Stimulated activated CD8-positive, alpha-beta memory T cell treated with anti-CD3 and anti-CD28 coated beads, Interleukin-15, amount 100 ng/mL, for 1 hour (primary cell): ENCODE measurements at regions not wholly inside any gene's neighbourhood (a gene's known extent, or its start where the extent isn't known, plus 50 kb on each side); places are given as distances from the start of the nearest gene placed in this dataset.
A peak's percentile ranks its signal among the peaks of the same experiment; 100 is the strongest.
"Not testable (repeated sequence)": the region's sequence is repeated elsewhere in the genome, so short reads cannot be mapped to it uniquely, and the experiment has no call there.

Source experiments
- DNase-seq: peaks from one replicate; pipeline ENCODE4 v3.0.0-alpha.2; 2020; ENCODE audit warnings: low read depth

GRCh38 chr17:34472363-34472762 is 107.0 kb upstream of the TMEM132E start:
- no peak for DNase-seq

DNA sequence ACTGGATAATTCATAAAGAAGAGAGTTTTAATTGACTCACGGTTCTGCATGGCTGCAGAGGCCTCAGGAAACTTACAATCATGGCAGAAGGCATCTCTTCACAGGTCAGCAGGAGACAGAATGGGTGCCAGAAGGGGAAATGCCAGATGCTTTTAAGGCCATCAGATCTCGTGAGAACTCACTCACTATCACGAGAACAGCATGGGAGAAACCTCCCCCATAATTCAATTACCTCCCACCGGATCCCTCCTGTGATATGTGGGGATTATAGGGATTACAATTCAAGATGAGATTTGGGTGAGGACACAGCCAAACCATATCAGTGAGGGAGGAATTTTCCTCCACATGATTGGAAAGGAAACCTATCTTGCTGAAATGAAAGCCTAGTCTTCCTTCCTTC is 108.1 kb upstream of the TMEM132E start:
- not testable (repeated sequence) for DNase-seq

- no peak for DNase-seq
Observed at GRCh38 chr17:34465789-34466188, 102.8 kb upstream of the CCL1 start.

DNA sequence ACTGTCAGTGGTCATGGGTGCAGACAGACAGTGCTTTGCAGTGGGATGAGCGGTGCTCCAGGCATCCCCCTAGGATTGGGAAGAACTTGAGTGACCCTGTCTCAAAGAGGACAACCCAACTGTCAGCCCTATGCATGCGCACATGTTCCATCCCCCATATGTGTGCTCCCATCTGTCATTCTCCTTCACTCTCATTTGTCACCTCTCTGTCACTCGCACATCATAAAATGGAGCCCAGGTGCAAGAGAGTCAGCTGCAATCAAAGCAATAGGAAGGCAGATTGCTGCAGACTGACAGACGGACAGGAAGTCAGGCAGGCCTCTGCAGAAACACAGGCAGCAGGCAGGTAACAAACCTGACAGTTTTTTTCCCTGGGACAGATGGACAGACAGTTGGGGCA is 101.8 kb upstream of the CCL1 start:
- no peak for DNase-seq

DNA sequence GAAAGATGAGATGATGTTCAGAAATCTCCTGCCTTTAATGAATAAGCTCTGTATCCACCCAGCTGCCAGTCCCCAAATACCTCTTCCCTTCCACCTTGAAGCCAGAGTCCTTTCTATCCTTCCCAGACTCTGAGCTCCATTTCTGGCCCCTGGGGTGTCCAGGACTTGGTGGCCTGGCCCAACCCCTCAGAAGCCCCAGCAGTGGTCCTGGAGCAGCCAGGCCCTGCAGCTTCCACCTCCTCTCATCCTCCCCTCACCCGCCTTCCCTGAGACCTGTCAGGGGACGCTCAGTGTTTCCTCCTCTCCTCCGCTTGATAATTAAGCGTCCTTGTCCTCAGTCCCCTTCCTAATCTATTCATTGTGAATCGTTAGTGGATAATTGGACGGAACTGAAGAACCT is 95.2 kb upstream of the CCL1 start:
- no peak for DNase-seq

DNA sequence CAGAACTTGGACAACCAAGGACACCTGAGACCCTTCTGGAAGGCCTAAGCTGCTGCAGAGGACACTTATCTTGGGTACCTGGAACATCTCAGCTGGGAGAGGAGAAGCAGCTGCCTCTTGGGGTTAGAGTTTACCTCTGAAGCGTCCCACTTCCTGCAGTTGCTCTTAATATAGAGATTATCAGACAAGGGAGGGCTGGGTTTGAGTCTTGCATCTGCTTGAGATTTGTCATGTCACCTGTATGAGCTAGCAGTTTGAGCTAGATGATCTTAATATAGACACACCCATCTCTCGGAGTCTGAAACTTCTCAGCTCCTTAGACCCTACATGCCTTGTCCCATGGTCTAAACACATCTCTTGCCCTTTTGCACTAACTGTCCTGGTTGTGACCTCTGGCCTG is 93.1 kb upstream of the CCL1 start:
- DNase-seq, result no peak

GRCh38 chr17:34452769-34453168 is 89.7 kb upstream of the CCL1 start:
- no peak for DNase-seq

DNA sequence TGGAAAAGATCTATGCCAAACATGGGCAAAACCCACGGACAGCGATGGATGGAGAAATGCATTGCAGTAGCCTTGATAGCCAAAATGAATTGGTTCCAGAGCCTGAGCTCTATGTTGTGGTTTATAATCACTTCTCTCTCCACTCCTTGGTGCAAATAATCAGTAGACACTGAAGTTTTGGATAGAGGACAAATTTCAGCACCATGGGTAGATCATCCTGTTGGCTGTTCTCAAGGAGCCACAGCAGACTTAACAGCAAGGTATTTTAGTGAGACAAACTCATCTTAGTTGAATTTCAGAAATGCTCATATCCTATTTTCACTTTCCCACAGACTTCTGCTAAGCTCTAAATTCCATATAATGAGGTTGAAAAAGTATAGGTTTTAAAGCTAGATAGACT is 88.3 kb upstream of the CCL1 start:
- no peak for DNase-seq

GRCh38 chr17:34447406-34447805 is 84.4 kb upstream of the CCL1 start:
- no peak for DNase-seq

DNA sequence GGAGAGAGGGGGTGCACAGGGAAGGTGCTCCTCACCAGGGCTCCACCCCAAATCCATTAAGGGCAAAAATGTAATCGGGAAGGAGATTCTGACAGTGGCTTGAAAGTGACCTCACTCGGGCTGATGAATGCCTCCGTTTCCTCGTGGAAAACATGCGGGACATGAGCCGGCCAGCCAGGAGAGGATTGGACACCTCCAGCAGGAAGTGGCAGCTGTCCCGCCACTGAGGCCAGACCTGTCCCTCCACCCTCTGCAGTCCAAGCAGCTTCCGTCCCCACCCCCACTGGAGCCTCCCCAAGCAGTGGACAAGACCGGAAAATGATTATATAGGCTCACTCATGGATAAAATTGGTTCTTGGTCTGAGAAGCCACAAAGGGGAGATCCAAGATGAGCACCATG is 82.1 kb upstream of the CCL1 start:
- DNase-seq, result no peak

DNA sequence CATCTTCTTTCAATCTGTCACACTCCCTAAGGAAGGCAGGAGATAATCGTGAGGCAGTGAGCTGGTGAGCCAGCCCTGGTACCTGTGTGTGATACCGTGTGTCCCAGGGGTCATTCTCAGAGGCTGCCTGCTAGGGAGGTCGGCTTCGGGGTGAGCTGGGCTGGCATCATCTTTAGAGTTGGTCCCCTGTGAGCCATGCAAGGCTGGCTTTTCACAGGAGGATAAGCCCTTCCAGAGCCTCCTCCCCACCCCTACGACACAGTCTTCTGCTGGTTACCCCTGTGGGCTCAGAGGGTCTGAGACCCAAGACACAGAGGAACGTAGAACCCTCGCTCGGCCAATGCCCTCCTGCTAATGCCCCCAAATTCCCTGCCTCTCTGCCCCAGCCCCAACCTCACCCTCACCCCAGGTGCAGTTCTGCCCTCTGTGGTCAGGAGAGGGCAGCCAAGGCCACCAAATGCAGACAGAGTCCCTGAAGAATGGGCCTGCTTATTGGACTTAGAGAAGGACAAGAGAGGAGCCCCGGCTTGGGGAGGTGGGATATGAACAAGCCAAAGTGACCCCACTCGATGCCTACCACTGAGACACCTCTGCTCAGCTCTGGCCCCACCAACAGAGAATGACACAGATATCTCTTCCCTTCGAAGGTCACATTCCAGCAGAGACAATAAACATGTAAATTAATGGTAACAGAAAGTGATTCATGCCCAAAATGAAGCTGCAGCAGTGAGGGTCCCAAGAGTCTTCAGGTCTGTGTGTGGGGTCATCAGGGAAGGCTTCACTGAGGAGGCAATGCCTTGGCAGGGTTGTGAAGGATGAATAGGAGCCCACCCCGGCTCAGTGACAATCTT is 80.8 kb upstream of the CCL1 start:
- DNase-seq, result no peak

DNA sequence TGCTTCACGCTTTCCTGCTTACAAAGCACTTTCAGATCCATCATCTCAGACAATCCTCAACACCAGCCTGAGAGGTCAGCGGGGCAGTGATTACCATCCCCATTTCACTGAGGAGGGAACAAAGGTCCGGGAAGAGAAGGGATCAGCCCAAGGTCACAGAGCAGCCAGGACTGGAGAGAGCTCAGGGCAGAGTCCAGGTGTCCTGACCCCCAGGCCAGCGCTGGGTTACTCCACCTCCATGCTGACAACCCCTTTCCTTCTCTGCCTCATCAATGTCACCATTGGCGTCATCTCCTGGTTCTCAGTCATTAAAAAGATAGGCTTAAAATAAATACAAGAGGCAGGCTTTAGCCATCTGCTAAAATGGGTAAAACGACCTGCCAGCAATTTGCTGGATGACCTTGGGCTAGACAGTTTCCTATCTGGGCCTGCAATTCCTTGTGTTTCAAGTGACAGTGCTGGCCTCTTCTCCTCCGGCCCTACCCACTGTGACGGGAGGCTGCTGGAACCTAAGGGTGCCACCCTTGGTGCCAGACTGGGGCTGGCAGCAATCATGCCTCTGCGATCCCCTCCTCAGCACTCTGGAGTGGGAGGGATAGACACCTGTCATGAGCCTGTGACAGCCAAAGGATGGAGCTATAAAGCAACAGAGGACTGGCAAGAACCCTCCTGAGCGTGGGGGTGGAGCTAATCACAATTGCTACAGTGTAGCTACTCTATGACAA is 79.5 kb upstream of the CCL1 start:
- DNase-seq, result no peak

- no peak for DNase-seq
Observed at GRCh38 chr17:34437188-34437587, 74.2 kb upstream of the CCL1 start.

DNA sequence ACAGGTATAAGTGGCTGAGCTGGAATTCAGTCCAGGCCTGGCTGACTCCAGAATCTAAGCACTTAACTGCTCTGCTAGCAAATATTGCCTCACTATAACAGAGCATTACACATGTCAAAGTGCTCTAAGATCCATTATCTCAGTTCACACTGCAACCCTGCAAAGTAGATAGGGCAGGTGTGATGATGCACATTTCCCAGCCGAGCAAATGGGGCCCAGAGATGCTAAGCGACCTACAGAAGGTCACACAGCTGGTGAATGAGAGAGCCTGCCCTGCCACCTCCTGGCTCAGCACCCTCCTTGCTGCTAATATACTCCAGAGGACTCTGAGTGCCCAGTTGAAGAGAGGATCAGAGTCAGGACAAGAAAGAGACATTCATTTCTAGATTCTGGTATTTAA is 73.6 kb upstream of the CCL1 start:
- DNase-seq, result no peak

- no peak for DNase-seq
Observed at GRCh38 chr17:34435182-34435928, 72.3 kb upstream of the CCL1 start.

DNA sequence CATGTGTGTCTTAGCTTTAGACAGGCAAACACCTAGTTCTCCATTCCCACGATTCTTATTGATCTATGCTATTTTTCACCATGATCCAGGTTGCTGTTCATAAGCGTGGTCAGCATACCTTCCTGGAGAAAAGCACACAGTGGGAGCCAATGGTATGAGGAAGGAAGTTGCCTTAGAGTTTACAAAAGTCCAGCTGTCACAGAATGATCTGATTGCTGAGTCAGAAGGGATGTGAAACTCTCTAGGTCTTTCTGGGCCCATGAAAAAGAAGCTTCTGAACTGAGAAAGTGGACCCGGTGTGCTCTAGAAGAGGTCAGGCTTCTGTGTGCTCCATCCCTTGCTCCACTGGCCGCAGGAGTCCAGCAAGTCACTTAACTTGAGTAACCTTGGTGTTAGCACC is 71.0 kb upstream of the CCL1 start:
- DNase-seq, result no peak

DNA sequence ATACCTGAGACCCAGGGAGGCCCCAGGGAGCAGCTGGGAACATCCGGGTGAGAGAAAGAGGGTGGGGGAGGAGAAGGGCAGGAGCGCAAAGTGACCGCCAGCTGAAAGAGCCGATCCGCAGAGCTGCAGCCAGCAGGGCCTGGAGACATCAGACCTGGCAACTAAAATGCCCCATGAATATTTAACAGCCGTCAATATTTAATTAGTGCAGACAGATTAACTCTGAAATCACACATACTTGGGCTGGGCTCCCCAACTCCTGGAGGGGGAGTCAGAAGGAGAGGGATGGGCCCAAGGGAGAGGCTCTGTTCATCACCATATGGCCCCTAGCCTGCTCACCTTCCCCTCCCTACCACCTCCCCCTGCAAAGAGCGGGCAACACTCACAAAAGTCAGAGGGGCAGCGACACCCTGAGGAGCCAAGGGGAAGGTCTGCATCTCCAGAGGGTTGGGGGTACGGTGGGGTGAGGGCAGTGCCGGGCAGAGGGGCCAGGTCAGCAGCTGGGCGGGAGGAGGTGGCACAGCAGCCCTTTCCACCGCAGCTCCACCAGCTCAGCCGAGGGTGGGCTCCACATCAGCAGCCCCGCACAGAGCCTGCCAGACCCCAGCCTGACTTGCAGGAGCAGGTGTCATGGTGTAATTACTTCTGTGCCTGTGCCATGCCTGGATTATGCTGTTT is 61.9 kb upstream of the CCL1 start:
- DNase-seq, result no peak

- no peak for DNase-seq
Observed at GRCh38 chr17:34423978-34424813, 61.2 kb upstream of the CCL1 start.

DNA sequence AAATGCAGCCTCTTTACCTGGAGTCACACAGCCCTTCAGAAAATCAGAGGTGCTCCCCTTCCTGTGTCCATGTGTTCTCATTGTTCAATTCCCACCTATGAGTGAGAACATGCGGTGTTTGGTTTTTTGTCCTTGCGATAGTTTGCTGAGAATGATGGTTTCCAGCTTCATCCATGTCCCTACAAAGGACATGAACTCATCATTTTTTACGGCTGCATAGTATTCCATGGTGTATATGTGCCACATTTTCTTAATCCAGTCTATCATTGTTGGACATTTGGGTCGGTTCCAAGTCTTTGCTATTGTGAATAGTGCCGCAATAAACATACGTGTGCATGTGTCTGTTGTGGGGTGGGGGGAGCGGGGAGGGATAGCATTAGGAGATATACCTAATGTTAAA is 60.3 kb upstream of the CCL1 start:
- DNase-seq, result not testable (repeated sequence)

DNA sequence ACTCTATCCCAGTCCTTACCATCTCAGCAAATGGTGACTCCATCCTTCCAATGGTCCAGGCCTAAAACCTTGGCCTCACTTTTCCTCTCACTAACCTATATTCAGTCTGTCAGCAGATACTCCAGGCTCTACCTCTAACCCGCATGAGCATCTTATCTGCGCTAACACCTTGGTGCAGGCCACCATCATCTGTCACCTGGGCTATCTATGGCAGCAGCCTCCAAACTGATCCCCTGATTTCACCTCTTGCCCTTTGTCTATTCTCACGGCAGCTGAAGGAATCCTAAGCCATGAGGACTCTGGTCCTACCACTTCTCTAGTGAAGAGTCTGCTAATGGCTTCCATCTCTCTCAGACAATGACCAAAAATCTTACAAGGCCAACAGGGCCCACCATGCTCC is 57.9 kb upstream of the CCL1 start:
- DNase-seq, result no peak

GRCh38 chr17:34420254-34420766 is 57.3 kb upstream of the CCL1 start:
- peak; percentile 54 for DNase-seq
